ENCODE measurements at regions not wholly inside any gene's neighbourhood (a gene's known extent, or its start where the extent isn't known, plus 50 kb on each side); places are given as distances from the start of the nearest gene placed in this dataset.
"Not testable (repeated sequence)": the region's sequence is repeated elsewhere in the genome, so short reads cannot be mapped to it uniquely, and the experiment has no call there.

- no peak for DNase-seq
Measured at GRCh38 chr12:13924286-13924685, 57.1 kb downstream of the GRIN2B start.

- no peak for DNase-seq
Measured at GRCh38 chr12:13918897-13919296, 62.5 kb downstream of the GRIN2B start.

- DNase-seq = no peak
Measured at GRCh38 chr12:13915096-13915495, 66.3 kb downstream of the GRIN2B start.

- DNase-seq = no peak
Measured at GRCh38 chr12:13913371-13913770, 68.0 kb downstream of the GRIN2B start.

GRCh38 chr12:13911756-13912554, 69.4 kb downstream of the GRIN2B start:
- no peak for DNase-seq

- no peak for DNase-seq
Measured at GRCh38 chr12:13905794-13906193, 75.6 kb downstream of the GRIN2B start.

- DNase-seq = no peak
Measured at GRCh38 chr12:13900718-13901117, 80.7 kb downstream of the GRIN2B start.

GRCh38 chr12:13898387-13898786, 83.0 kb downstream of the GRIN2B start:
- not testable (repeated sequence) for DNase-seq

GRCh38 chr12:13897811-13898210, 83.6 kb downstream of the GRIN2B start:
- DNase-seq = no peak

- DNase-seq = no peak
Measured at GRCh38 chr12:13896063-13896626, 85.3 kb downstream of the GRIN2B start.

GRCh38 chr12:13891902-13892301, 89.5 kb downstream of the GRIN2B start:
- DNase-seq = no peak

- DNase-seq = no peak
Measured at GRCh38 chr12:13890943-13891342, 90.5 kb downstream of the GRIN2B start.

GRCh38 chr12:13887779-13888388, 93.5 kb downstream of the GRIN2B start:
- DNase-seq = no peak

- DNase-seq = no peak
Measured at GRCh38 chr12:13882176-13882575, 99.2 kb downstream of the GRIN2B start.

- no peak for DNase-seq
Measured at GRCh38 chr12:13880613-13881012, 100.8 kb downstream of the GRIN2B start.

- DNase-seq = no peak
Measured at GRCh38 chr12:13875744-13876143, 105.7 kb downstream of the GRIN2B start.

GRCh38 chr12:13870255-13870654, 111.1 kb downstream of the GRIN2B start:
- no peak for DNase-seq

- peak; percentile 78 for DNase-seq
Measured at GRCh38 chr12:13864081-13864673, 117.2 kb downstream of the GRIN2B start.

GRCh38 chr12:13857750-13858149, 123.7 kb downstream of the GRIN2B start:
- DNase-seq = no peak

GRCh38 chr12:13853471-13853870, 127.9 kb downstream of the GRIN2B start:
- no peak for DNase-seq

GRCh38 chr12:13851828-13852227, 129.6 kb downstream of the GRIN2B start:
- no peak for DNase-seq

GRCh38 chr12:13849456-13849855, 131.9 kb downstream of the GRIN2B start:
- no peak for DNase-seq

- no peak for DNase-seq
Measured at GRCh38 chr12:13843841-13844240, 137.6 kb downstream of the GRIN2B start.

All from muscle of arm (tissue), 1 donor.